ENCODE measurements at regions not wholly inside any gene's neighbourhood (a gene's known extent, or its start where the extent isn't known, plus 50 kb on each side); places are given as distances from the start of the nearest gene placed in this dataset.

DNA sequence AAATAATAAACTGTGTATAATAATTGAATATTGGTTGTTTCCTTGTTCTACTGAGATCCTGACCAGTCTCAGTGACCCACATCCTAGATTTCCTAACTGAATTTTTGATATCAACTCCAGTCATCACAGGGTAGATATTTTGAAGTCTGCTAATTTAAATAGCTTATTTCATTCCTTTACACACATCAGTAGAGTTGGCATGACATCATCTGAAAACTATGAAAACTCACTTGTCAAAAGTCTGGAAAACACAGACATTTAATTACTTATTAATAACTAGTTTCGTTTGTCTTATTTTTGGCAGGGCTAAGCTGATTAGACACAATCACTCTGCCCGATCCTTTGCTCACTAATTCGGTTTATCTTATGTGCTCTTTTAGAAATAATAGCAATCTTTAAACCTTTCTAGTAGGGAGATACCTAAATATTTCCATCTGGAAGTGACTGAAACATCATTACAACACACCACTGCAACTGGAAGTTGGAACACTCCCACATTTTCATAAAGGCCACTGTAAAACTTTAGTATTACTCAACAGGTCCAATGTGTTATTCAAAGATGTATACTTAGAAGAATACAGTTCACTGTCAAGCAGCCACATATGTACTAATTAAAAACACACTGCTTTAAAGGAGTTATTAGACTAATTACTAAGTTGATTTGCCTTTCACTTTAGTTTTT is 198.4 kb upstream of the ZNF717 start:
- Mint-ChIP-seq H3K27me3 (ENCODE audit: low read depth) (no peaks in the 10 kb centered on the region), H3K4me1 (peaks cover 15% of the 10 kb centered on the region), H3K9me3 (peaks cover 15% of the 10 kb centered on the region), H3K36me3 (peaks cover 9% of the 10 kb centered on the region), H3K27ac (peak overlapping the region; percentile 77), H3K4me3 (no peak overlapping the region)
- TF ChIP-seq, protein P1, sequence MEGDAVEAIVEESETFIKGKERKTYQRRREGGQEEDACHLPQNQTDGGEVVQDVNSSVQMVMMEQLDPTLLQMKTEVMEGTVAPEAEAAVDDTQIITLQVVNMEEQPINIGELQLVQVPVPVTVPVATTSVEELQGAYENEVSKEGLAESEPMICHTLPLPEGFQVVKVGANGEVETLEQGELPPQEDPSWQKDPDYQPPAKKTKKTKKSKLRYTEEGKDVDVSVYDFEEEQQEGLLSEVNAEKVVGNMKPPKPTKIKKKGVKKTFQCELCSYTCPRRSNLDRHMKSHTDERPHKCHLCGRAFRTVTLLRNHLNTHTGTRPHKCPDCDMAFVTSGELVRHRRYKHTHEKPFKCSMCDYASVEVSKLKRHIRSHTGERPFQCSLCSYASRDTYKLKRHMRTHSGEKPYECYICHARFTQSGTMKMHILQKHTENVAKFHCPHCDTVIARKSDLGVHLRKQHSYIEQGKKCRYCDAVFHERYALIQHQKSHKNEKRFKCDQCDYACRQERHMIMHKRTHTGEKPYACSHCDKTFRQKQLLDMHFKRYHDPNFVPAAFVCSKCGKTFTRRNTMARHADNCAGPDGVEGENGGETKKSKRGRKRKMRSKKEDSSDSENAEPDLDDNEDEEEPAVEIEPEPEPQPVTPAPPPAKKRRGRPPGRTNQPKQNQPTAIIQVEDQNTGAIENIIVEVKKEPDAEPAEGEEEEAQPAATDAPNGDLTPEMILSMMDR (IDR thresholded peaks at IDR 0.05; ENCODE audit: unreplicated experiment) = no peak
- no peak for DNase-seq (ENCODE audit: low spot score in 2 of 2, unreplicated experiment in 2 of 2)

GRCh38 chr3:75985432-75985831 is 200.1 kb upstream of the ZNF717 start:
- Mint-ChIP-seq H3K36me3 (peaks cover 9% of the 10 kb centered on the region), H3K9me3 (peaks cover 15% of the 10 kb centered on the region), H3K27me3 (ENCODE audit: low read depth) (no peaks in the 10 kb centered on the region), H3K4me1 (peaks cover 15% of the 10 kb centered on the region), H3K4me3 (no peak overlapping the region), H3K27ac (no peak overlapping the region)
- no peak for DNase-seq (ENCODE audit: low spot score in 2 of 2, unreplicated experiment in 2 of 2)
- TF ChIP-seq, protein P1 (IDR thresholded peaks at IDR 0.05; ENCODE audit: unreplicated experiment) = no peak

DNA sequence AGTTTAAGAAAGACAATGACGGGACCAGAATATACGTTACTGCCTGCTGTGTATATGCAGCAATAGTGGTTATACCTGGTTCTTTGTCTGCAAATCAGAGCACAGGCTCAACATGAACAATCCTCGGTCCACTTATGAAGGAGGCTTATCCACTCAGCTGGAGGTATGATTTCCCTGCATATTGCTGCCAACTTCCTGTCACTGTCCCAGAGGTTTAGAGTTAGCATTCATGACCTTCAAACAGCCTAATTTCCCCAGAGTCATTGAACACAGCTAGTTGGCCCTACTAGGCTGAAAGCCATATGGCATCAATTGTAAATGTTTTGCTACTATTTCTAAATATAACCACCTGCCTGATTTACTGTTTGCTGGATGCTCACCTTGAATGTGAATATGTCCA is 224.9 kb upstream of the ZNF717 start:
- no peaks in the 10 kb centered on the region for H3K27me3 Mint-ChIP-seq (ENCODE audit: low read depth)
- H3K36me3 Mint-ChIP-seq = peaks cover 5% of the 10 kb centered on the region
- peaks cover 9% of the 10 kb centered on the region for H3K4me1 Mint-ChIP-seq
- DNase-seq (ENCODE audit: low spot score in 2 of 2, unreplicated experiment in 2 of 2) = no peak
- TF ChIP-seq, protein P1 (IDR thresholded peaks at IDR 0.05; ENCODE audit: unreplicated experiment) = no peak
- H3K4me3 Mint-ChIP-seq = no peak overlapping the region
- H3K9me3 Mint-ChIP-seq = peaks cover 10% of the 10 kb centered on the region
- H3K27ac Mint-ChIP-seq = no peak overlapping the region

GRCh38 chr3:76011121-76011520 is 225.8 kb upstream of the ZNF717 start:
- peaks cover 5% of the 10 kb centered on the region for H3K36me3 Mint-ChIP-seq
- peaks cover 7% of the 10 kb centered on the region for H3K9me3 Mint-ChIP-seq
- no peak for DNase-seq (ENCODE audit: low spot score in 2 of 2, unreplicated experiment in 2 of 2)
- H3K27ac Mint-ChIP-seq = no peak overlapping the region
- TF ChIP-seq, protein P1 (IDR thresholded peaks at IDR 0.05; ENCODE audit: unreplicated experiment) = no peak
- H3K4me3 Mint-ChIP-seq = no peak overlapping the region
- no peaks in the 10 kb centered on the region for H3K27me3 Mint-ChIP-seq (ENCODE audit: low read depth)
- H3K4me1 Mint-ChIP-seq = peaks cover 9% of the 10 kb centered on the region

DNA sequence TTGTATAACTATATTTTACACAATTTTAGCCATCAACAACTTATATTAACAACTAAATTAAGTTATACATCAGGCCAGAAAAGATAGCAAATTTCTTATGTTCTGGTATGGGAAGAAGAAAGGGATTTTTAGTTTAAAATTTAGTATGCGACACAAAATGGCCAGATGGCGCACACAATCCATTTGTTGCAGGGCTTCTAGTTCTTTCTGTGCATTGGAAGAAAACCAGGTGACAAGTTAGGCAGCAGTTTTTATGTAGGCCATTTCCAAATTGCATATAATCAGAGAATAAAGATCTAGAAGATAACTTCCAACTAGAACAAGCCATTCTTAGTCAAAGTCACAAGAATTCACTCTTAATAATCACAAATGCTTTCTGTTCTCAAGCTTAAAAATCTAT is 230.1 kb upstream of the ZNF717 start:
- H3K4me1 Mint-ChIP-seq = peaks cover 6% of the 10 kb centered on the region
- H3K9me3 Mint-ChIP-seq = peaks cover 9% of the 10 kb centered on the region
- TF ChIP-seq, protein P1 (IDR thresholded peaks at IDR 0.05; ENCODE audit: unreplicated experiment) = no peak
- H3K27ac Mint-ChIP-seq = no peak overlapping the region
- no peak overlapping the region for H3K4me3 Mint-ChIP-seq
- no peaks in the 10 kb centered on the region for H3K27me3 Mint-ChIP-seq (ENCODE audit: low read depth)
- no peak for DNase-seq (ENCODE audit: low spot score in 2 of 2, unreplicated experiment in 2 of 2)
- no peaks in the 10 kb centered on the region for H3K36me3 Mint-ChIP-seq
